Astrocyte (in vitro differentiated cells and primary cell): ENCODE measurements at regions not wholly inside any gene's neighbourhood (a gene's known extent, or its start where the extent isn't known, plus 50 kb on each side); places are given as distances from the start of the nearest gene placed in this dataset.

Experiments used
- EZH2 ChIP-seq: IDR thresholded peaks from 2 replicates; pipeline ENCODE4 v1.6.1; 2012; ENCODE audit warnings: mild to moderate bottlenecking, low read length, inconsistent platforms; ENCODE audit not compliant: insufficient read depth
- TF ChIP-seq, protein P1 (sequence below): IDR thresholded peaks from 2 replicates; pipeline ENCODE4 v1.5.1; 2011; ENCODE audit warnings: low read depth, mild to moderate bottlenecking, inconsistent platforms, low read length, moderate library complexity; ENCODE audit not compliant: insufficient read depth

DNA sequence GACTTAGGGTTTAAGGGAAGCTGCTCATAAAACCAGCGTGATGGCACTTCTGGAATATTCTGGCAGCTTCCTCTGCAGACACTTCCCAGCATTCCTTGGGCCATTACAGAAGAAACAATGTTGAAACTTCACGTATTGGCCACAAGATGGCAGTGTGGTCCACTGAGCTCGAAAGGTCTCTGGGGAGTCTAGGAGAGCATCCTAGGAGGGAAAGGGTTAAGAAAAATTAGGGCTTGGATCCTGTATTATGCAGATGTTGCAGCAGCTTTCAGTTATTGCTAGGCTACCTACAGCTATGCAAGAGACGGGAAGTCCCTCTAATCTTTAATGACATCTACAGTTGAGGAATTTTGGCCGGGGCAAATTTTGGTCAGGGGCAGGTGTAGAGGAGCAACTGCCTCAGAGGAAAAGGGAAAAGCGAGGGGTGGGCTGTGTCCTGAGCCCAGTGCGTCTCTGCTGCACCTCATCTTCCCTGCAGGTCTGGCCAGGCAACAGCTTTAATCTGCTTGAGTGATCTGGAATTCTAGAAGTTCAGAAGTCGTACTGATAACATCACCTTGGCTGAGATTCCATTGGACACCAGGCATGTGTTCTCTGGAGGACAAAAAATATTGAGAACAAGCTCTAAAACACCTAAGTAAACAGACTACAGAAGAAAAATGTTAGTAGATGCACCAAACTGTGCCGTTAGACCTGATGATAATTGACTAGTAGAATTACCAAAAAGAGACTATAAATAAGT is 220.8 kb upstream of the PRSS58 start:
- TF ChIP-seq, protein P1, sequence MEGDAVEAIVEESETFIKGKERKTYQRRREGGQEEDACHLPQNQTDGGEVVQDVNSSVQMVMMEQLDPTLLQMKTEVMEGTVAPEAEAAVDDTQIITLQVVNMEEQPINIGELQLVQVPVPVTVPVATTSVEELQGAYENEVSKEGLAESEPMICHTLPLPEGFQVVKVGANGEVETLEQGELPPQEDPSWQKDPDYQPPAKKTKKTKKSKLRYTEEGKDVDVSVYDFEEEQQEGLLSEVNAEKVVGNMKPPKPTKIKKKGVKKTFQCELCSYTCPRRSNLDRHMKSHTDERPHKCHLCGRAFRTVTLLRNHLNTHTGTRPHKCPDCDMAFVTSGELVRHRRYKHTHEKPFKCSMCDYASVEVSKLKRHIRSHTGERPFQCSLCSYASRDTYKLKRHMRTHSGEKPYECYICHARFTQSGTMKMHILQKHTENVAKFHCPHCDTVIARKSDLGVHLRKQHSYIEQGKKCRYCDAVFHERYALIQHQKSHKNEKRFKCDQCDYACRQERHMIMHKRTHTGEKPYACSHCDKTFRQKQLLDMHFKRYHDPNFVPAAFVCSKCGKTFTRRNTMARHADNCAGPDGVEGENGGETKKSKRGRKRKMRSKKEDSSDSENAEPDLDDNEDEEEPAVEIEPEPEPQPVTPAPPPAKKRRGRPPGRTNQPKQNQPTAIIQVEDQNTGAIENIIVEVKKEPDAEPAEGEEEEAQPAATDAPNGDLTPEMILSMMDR: peak; percentile 79
- no peak for TF ChIP-seq EZH2
